ENCODE measurements at regions not wholly inside any gene's neighbourhood (a gene's known extent, or its start where the extent isn't known, plus 50 kb on each side); places are given as distances from the start of the nearest gene placed in this dataset.

- Histone ChIP-seq H3K36me3 (ENCODE audit: insufficient read depth, low read length) (no peaks in the 10 kb centered on the region), H2AFZ (ENCODE audit: low read depth, low read length) (no peak overlapping the region), H3K27me3 (ENCODE audit: insufficient read depth, low read length) (no peaks in the 10 kb centered on the region), H3K4me3 (ENCODE audit: insufficient read depth, low read depth, low read length) (no peak overlapping the region), H3K27ac (ENCODE audit: low read depth, low read length) (no peak overlapping the region), H3K79me2 (ENCODE audit: insufficient read depth, low read length) (no peaks in the 10 kb centered on the region), H4K20me1 (ENCODE audit: insufficient read depth, low read length) (no peaks in the 10 kb centered on the region), H3K4me2 (ENCODE audit: low read length) (no peak overlapping the region), H3K4me1 (ENCODE audit: insufficient read depth, low read length) (peaks cover 21% of the 10 kb centered on the region), H3K9me3 (ENCODE audit: insufficient read depth, low read depth, low read length) (no peaks in the 10 kb centered on the region), H3K9ac (ENCODE audit: low read length) (no peak overlapping the region)
- H3K9me3 Mint-ChIP-seq (ENCODE audit: unreplicated experiment), result peaks cover 7% of the 10 kb centered on the region
- no peaks in the 10 kb centered on the region for H3K36me3 Mint-ChIP-seq (ENCODE audit: low read depth, unreplicated experiment)
- no peak for DNase-seq (ENCODE audit: low read depth)
- H3K4me1 Mint-ChIP-seq (ENCODE audit: low read depth, unreplicated experiment), result peaks cover 3% of the 10 kb centered on the region
- H3K4me3 Mint-ChIP-seq (ENCODE audit: unreplicated experiment), result no peak overlapping the region
- peaks cover 19% of the 10 kb centered on the region for H3K27me3 Mint-ChIP-seq (ENCODE audit: low read depth, unreplicated experiment)
- TF ChIP-seq EZH2 (IDR thresholded peaks at IDR 0.05; ENCODE audit: insufficient read depth, low read length) (no peak), CTCF (IDR thresholded peaks at IDR 0.05; ENCODE audit: insufficient read depth, low read depth, low read length) (no peak)
- FAIRE-seq, result no peak
- H3K27ac Mint-ChIP-seq (ENCODE audit: unreplicated experiment), result no peak overlapping the region
These were observed 530.8 kb downstream of the SHQ1 start for GRCh38 chr3:72317491-72317890.

DNA sequence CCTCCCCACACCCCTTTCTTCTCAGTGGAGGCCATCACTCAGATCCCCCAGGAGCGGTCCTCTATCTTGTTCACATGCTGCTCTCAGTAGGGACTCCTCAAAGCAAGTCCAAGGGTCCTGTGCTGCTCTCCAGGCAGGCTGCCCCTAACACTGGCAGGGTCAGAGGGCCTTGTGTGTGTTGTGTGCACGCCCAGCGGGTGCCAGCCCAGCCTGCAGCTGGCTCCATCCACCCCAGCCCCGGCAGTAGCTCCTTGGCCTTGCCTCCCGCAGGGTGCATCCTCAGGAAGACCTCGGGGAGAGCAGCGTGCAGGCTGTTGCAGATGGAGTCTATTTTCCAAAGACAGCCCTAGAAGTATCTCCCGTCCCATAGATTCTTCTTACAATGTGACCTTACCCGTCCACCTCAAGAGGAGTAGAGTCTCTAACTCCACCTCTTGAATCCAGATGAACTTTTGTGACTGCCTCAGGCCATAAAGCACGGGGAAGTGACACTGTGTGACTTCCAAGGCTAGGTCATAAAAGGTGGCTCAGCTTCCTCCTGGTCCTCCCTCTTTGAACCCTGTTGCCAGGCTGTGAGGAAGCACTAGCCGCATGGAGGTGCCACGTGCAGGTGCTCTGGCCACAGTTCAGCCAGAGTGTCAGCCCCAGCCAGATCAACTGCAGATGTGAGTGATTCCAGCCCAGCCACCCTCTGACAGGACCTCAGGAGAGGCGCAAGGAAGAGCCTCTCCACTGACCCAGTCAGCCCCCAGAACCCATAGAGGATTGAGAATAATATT is 531.6 kb downstream of the SHQ1 start:
- Histone ChIP-seq H3K4me2 (ENCODE audit: low read length) (no peak overlapping the region), H4K20me1 (ENCODE audit: insufficient read depth, low read length) (no peaks in the 10 kb centered on the region), H3K27me3 (ENCODE audit: insufficient read depth, low read length) (no peaks in the 10 kb centered on the region), H3K9me3 (ENCODE audit: insufficient read depth, low read depth, low read length) (no peaks in the 10 kb centered on the region), H2AFZ (ENCODE audit: low read depth, low read length) (no peak overlapping the region), H3K79me2 (ENCODE audit: insufficient read depth, low read length) (no peaks in the 10 kb centered on the region), H3K36me3 (ENCODE audit: insufficient read depth, low read length) (no peaks in the 10 kb centered on the region), H3K4me1 (ENCODE audit: insufficient read depth, low read length) (peaks cover 21% of the 10 kb centered on the region), H3K9ac (ENCODE audit: low read length) (no peak overlapping the region), H3K27ac (ENCODE audit: low read depth, low read length) (no peak overlapping the region), H3K4me3 (ENCODE audit: insufficient read depth, low read depth, low read length) (no peak overlapping the region)
- DNase-seq (ENCODE audit: low read depth) (no peak), FAIRE-seq (no peak)
- H3K36me3 Mint-ChIP-seq (ENCODE audit: low read depth, unreplicated experiment), result no peaks in the 10 kb centered on the region
- TF ChIP-seq CTCF (IDR thresholded peaks at IDR 0.05; ENCODE audit: insufficient read depth, low read depth, low read length) (no peak), EZH2 (IDR thresholded peaks at IDR 0.05; ENCODE audit: insufficient read depth, low read length) (no peak)
- peaks cover 4% of the 10 kb centered on the region for H3K4me1 Mint-ChIP-seq (ENCODE audit: low read depth, unreplicated experiment)
- H3K4me3 Mint-ChIP-seq (ENCODE audit: unreplicated experiment), result no peak overlapping the region
- peaks cover 19% of the 10 kb centered on the region for H3K27me3 Mint-ChIP-seq (ENCODE audit: low read depth, unreplicated experiment)
- peaks cover 6% of the 10 kb centered on the region for H3K9me3 Mint-ChIP-seq (ENCODE audit: unreplicated experiment)
- H3K27ac Mint-ChIP-seq (ENCODE audit: unreplicated experiment), result no peak overlapping the region

- Histone ChIP-seq H2AFZ (ENCODE audit: low read depth, low read length) (no peak overlapping the region), H3K9me3 (ENCODE audit: insufficient read depth, low read depth, low read length) (no peaks in the 10 kb centered on the region), H3K4me1 (ENCODE audit: insufficient read depth, low read length) (peaks cover 20% of the 10 kb centered on the region), H3K9ac (ENCODE audit: low read length) (no peak overlapping the region), H3K27me3 (ENCODE audit: insufficient read depth, low read length) (no peaks in the 10 kb centered on the region), H3K4me3 (ENCODE audit: insufficient read depth, low read depth, low read length) (no peak overlapping the region), H3K36me3 (ENCODE audit: insufficient read depth, low read length) (no peaks in the 10 kb centered on the region), H4K20me1 (ENCODE audit: insufficient read depth, low read length) (no peaks in the 10 kb centered on the region), H3K79me2 (ENCODE audit: insufficient read depth, low read length) (no peaks in the 10 kb centered on the region), H3K27ac (ENCODE audit: low read depth, low read length) (no peak overlapping the region), H3K4me2 (ENCODE audit: low read length) (no peak overlapping the region)
- Mint-ChIP-seq H3K27me3 (ENCODE audit: low read depth, unreplicated experiment) (peaks cover 26% of the 10 kb centered on the region), H3K4me3 (ENCODE audit: unreplicated experiment) (no peak overlapping the region), H3K27ac (ENCODE audit: unreplicated experiment) (no peak overlapping the region), H3K9me3 (ENCODE audit: unreplicated experiment) (peaks cover 6% of the 10 kb centered on the region), H3K4me1 (ENCODE audit: low read depth, unreplicated experiment) (peaks cover 9% of the 10 kb centered on the region), H3K36me3 (ENCODE audit: low read depth, unreplicated experiment) (peaks cover 2% of the 10 kb centered on the region)
- FAIRE-seq (no peak), DNase-seq (ENCODE audit: low read depth) (no peak)
- TF ChIP-seq EZH2 (IDR thresholded peaks at IDR 0.05; ENCODE audit: insufficient read depth, low read length) (no peak), CTCF (IDR thresholded peaks at IDR 0.05; ENCODE audit: insufficient read depth, low read depth, low read length) (no peak)
These were observed 528.4 kb upstream of the PROK2 start for GRCh38 chr3:72313308-72313707.

All from astrocyte (in vitro differentiated cells and primary cell).